Neural progenitor cell (in vitro differentiated cells): ENCODE measurements at regions not wholly inside any gene's neighbourhood (a gene's known extent, or its start where the extent isn't known, plus 50 kb on each side); places are given as distances from the start of the nearest gene placed in this dataset.

Experiments
- EZH2 ChIP-seq: fragments of 200-600 bp; sonication (generic); IDR thresholded peaks from 2 replicates; pipeline ENCODE4 v1.6.1; 2017; ENCODE audit warnings: antibody characterized with exemption, mild to moderate bottlenecking, moderate library complexity
- EZH2phosphoT487 ChIP-seq: fragments of 200-600 bp; sonication (generic); IDR thresholded peaks from 2 replicates; pipeline ENCODE4 v1.6.1; 2017; ENCODE audit warnings: antibody characterized with exemption
- TF ChIP-seq, protein P1 (sequence below): fragments of 200-600 bp; sonication (generic); IDR thresholded peaks from 2 replicates; pipeline ENCODE4 v1.5.1; 2017; ENCODE audit warnings: antibody characterized with exemption, mild to moderate bottlenecking

GRCh38 chr2:238598802-238599530, 172.2 kb downstream of the ASB1 start:
- TF ChIP-seq EZH2 (no peak), EZH2phosphoT487 (no peak)
- TF ChIP-seq, protein P1, sequence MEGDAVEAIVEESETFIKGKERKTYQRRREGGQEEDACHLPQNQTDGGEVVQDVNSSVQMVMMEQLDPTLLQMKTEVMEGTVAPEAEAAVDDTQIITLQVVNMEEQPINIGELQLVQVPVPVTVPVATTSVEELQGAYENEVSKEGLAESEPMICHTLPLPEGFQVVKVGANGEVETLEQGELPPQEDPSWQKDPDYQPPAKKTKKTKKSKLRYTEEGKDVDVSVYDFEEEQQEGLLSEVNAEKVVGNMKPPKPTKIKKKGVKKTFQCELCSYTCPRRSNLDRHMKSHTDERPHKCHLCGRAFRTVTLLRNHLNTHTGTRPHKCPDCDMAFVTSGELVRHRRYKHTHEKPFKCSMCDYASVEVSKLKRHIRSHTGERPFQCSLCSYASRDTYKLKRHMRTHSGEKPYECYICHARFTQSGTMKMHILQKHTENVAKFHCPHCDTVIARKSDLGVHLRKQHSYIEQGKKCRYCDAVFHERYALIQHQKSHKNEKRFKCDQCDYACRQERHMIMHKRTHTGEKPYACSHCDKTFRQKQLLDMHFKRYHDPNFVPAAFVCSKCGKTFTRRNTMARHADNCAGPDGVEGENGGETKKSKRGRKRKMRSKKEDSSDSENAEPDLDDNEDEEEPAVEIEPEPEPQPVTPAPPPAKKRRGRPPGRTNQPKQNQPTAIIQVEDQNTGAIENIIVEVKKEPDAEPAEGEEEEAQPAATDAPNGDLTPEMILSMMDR = no peak
